ENCODE measurements at regions not wholly inside any gene's neighbourhood (a gene's known extent, or its start where the extent isn't known, plus 50 kb on each side); places are given as distances from the start of the nearest gene placed in this dataset.

- peak overlapping the region; percentile 24 for H3K4me2 ChIP-seq (ENCODE audit: unreplicated experiment)
These were observed 65.0 kb upstream of the SLC2A12 start for GRCh38 chr6:134117409-134117808.

GRCh38 chr6:134115715-134116074 lies 63.3 kb upstream of the SLC2A12 start:
- Histone ChIP-seq H3K4me1 (ENCODE audit: insufficient read depth) (0 out of 2 replicates have a peak, but pooled peaks cover 7% of the 10 kb centered on the region), H3K79me2 (ENCODE audit: insufficient read depth) (no peaks in the 10 kb centered on the region), H3K9me2 (ENCODE audit: insufficient read depth) (no peaks in the 10 kb centered on the region), H3K9ac (no peak overlapping the region), H4K20me1 (ENCODE audit: insufficient read depth) (no peaks in the 10 kb centered on the region), H3K36me3 (ENCODE audit: low read depth) (no peaks in the 10 kb centered on the region), H3K4me3 (no peak overlapping the region), H3K4me2 (ENCODE audit: unreplicated experiment) (no peak overlapping the region), H3K9me3 (ENCODE audit: low read depth) (no peaks in the 10 kb centered on the region), H3K27ac (no peak overlapping the region), H3F3A (ENCODE audit: insufficient read depth) (no peaks in the 10 kb centered on the region), H2AFZ (no peak overlapping the region), H3K27me3 (replicated peaks; ENCODE audit: insufficient read depth) (no peaks in the 10 kb centered on the region)
- WGBS, 2 experiments (ENCODE audit: low coverage in 1 of 2, low lambda C conversion rate in 2 of 2, missing lambda C conversion rate in 2 of 2): 69 to 77% methylated on average over 7 of the region's 7 CpGs
- in situ Hi-C loops (cut with MboI): no loop called here
- TF ChIP-seq EZH2phosphoT487 (IDR thresholded peaks at IDR 0.05; ENCODE audit: insufficient read depth, low read depth) (no peak), EZH2 (IDR thresholded peaks at IDR 0.05; ENCODE audit: insufficient read depth, poor library complexity, severe bottlenecking) (no peak)
- DNase-seq: no peak

More at GRCh38 chr6:134117409-134117808, 65.0 kb upstream of the SLC2A12 start:
- peak overlapping the region; percentile 43 for H2AFZ ChIP-seq
- no peaks in the 10 kb centered on the region for H3K27me3 ChIP-seq (replicated peaks; ENCODE audit: insufficient read depth)
- no peaks in the 10 kb centered on the region for H3F3A ChIP-seq (ENCODE audit: insufficient read depth)
- no peaks in the 10 kb centered on the region for H3K79me2 ChIP-seq (ENCODE audit: insufficient read depth)
- DNase-seq: peak; percentile 52
- H3K27ac ChIP-seq: no peak overlapping the region
- no peak overlapping the region for H3K4me3 ChIP-seq
- no peaks in the 10 kb centered on the region for H3K9me2 ChIP-seq (ENCODE audit: insufficient read depth)
- H3K9ac ChIP-seq: no peak overlapping the region
- WGBS, 2 experiments (ENCODE audit: low coverage in 1 of 2, low lambda C conversion rate in 2 of 2, missing lambda C conversion rate in 2 of 2): 51 to 67% methylated on average over 6 of the region's 6 CpGs
- H3K4me1 ChIP-seq (ENCODE audit: insufficient read depth): 0 out of 2 replicates have a peak, but pooled peaks cover 7% of the 10 kb centered on the region
- no peaks in the 10 kb centered on the region for H3K36me3 ChIP-seq (ENCODE audit: low read depth)
- in situ Hi-C loops (cut with MboI): no loop called here
- H4K20me1 ChIP-seq (ENCODE audit: insufficient read depth): no peaks in the 10 kb centered on the region
- H3K9me3 ChIP-seq (ENCODE audit: low read depth): no peaks in the 10 kb centered on the region
- TF ChIP-seq EZH2phosphoT487 (IDR thresholded peaks at IDR 0.05; ENCODE audit: insufficient read depth, low read depth): no peak
- TF ChIP-seq EZH2 (IDR thresholded peaks at IDR 0.05; ENCODE audit: insufficient read depth, poor library complexity, severe bottlenecking): no peak

GRCh38 chr6:134114918-134115714 lies 62.7 kb upstream of the SLC2A12 start:
- Histone ChIP-seq H3K79me2 (ENCODE audit: insufficient read depth) (no peaks in the 10 kb centered on the region), H3K4me1 (ENCODE audit: insufficient read depth) (0 out of 2 replicates have a peak, but pooled peaks cover 7% of the 10 kb centered on the region), H2AFZ (no peak overlapping the region), H3K27me3 (replicated peaks; ENCODE audit: insufficient read depth) (no peaks in the 10 kb centered on the region), H3K9me2 (ENCODE audit: insufficient read depth) (no peaks in the 10 kb centered on the region), H3K9ac (no peak overlapping the region), H3K9me3 (ENCODE audit: low read depth) (no peaks in the 10 kb centered on the region), H3K36me3 (ENCODE audit: low read depth) (no peaks in the 10 kb centered on the region), H3K27ac (no peak overlapping the region), H3K4me2 (ENCODE audit: unreplicated experiment) (no peak overlapping the region), H3K4me3 (no peak overlapping the region), H3F3A (ENCODE audit: insufficient read depth) (no peaks in the 10 kb centered on the region), H4K20me1 (ENCODE audit: insufficient read depth) (no peaks in the 10 kb centered on the region)
- 54 to 62% methylated on average over 35 to 47 of the region's 47 CpGs for WGBS, 2 experiments (ENCODE audit: low coverage in 1 of 2, low lambda C conversion rate in 2 of 2, missing lambda C conversion rate in 2 of 2)
- no peak for DNase-seq
- TF ChIP-seq EZH2phosphoT487 (IDR thresholded peaks at IDR 0.05; ENCODE audit: insufficient read depth, low read depth) (no peak), EZH2 (IDR thresholded peaks at IDR 0.05; ENCODE audit: insufficient read depth, poor library complexity, severe bottlenecking) (no peak)
- in situ Hi-C loops (cut with MboI): no loop called here

DNA sequence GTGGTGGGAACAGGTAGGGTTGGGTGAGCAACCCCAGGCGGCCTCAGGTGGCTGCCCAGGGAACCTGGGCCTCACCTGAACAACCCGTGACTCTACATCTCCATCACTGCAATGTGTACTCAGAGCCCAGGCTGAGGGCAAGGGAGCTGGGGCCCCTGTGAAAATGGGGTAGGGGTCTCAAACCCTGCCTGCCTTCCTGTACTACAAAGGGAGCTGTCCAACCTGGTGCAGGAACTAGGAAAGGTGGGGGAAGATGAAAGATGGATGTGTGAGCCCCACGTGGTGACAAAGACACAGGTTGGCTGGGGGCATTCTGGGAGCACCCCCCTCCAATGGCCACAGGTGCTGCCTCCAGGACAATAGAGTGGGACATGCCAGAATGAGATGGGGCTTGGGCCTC lies 62.1 kb upstream of the SLC2A12 start:
- H3K9ac ChIP-seq: no peak overlapping the region
- no peaks in the 10 kb centered on the region for H3F3A ChIP-seq (ENCODE audit: insufficient read depth)
- no peaks in the 10 kb centered on the region for H3K9me2 ChIP-seq (ENCODE audit: insufficient read depth)
- DNase-seq: no peak
- TF ChIP-seq EZH2phosphoT487 (IDR thresholded peaks at IDR 0.05; ENCODE audit: insufficient read depth, low read depth): no peak
- TF ChIP-seq EZH2 (IDR thresholded peaks at IDR 0.05; ENCODE audit: insufficient read depth, poor library complexity, severe bottlenecking): no peak
- no peaks in the 10 kb centered on the region for H3K9me3 ChIP-seq (ENCODE audit: low read depth)
- no peak overlapping the region for H3K4me2 ChIP-seq (ENCODE audit: unreplicated experiment)
- no peaks in the 10 kb centered on the region for H3K79me2 ChIP-seq (ENCODE audit: insufficient read depth)
- no peak overlapping the region for H3K27ac ChIP-seq
- 57 to 64% methylated on average over 3 of the region's 3 CpGs for WGBS, 2 experiments (ENCODE audit: low coverage in 1 of 2, low lambda C conversion rate in 2 of 2, missing lambda C conversion rate in 2 of 2)
- H3K27me3 ChIP-seq (replicated peaks; ENCODE audit: insufficient read depth): no peaks in the 10 kb centered on the region
- no peak overlapping the region for H2AFZ ChIP-seq
- no peaks in the 10 kb centered on the region for H4K20me1 ChIP-seq (ENCODE audit: insufficient read depth)
- H3K4me3 ChIP-seq: no peak overlapping the region
- 0 out of 2 replicates have a peak, but pooled peaks cover 7% of the 10 kb centered on the region for H3K4me1 ChIP-seq (ENCODE audit: insufficient read depth)
- no peaks in the 10 kb centered on the region for H3K36me3 ChIP-seq (ENCODE audit: low read depth)
- in situ Hi-C loops (cut with MboI): no loop called here

Measured in GM23248 (cell line).